Breast epithelium (tissue), 3 donors: ENCODE measurements at regions not wholly inside any gene's neighbourhood (a gene's known extent, or its start where the extent isn't known, plus 50 kb on each side); places are given as distances from the start of the nearest gene placed in this dataset.

ENCODE experiments used
- CTCF ChIP-seq, 3 donors: fragments of 450-650 bp; IDR thresholded peaks; one replicate each; pipeline ENCODE4 v1.5.1; 2016 to 2017; ENCODE audit warnings: antibody characterized with exemption in 3 of 3, mild to moderate bottlenecking in 3 of 3, moderate library complexity in 3 of 3
- POLR2A ChIP-seq: fragments of 450-650 bp; IDR thresholded peaks from one replicate; pipeline ENCODE4 v1.6.1; 2016; ENCODE audit warnings: antibody characterized with exemption, mild to moderate bottlenecking, moderate library complexity
- POLR2AphosphoS5 ChIP-seq, 3 donors: sonication (generic); formaldehyde crosslinking; IDR thresholded peaks; one replicate each; pipeline ENCODE4 v1.6.1; 2017; ENCODE audit warnings: antibody characterized with exemption in 3 of 3

GRCh38 chr4:41391271-41391670, 134.5 kb downstream of the UCHL1 start:
- TF ChIP-seq CTCF (IDR thresholded peaks at IDR 0.05) (no peak), POLR2A (no peak), POLR2AphosphoS5 (IDR thresholded peaks at IDR 0.05) (no peak)
